Right lobe of liver (tissue), 4 donors: ENCODE measurements at regions not wholly inside any gene's neighbourhood (a gene's known extent, or its start where the extent isn't known, plus 50 kb on each side); places are given as distances from the start of the nearest gene placed in this dataset.

Experiments
- CTCF ChIP-seq, 4 donors: fragments of 200-600 bp in 3 of 4; fragments of 450-650 bp in 1 of 4; IDR thresholded peaks; one replicate each; pipeline versions ENCODE4 v1.5.1 to v1.8.0; 2016 to 2022; ENCODE audit warnings: antibody characterized with exemption in 4 of 4, mild to moderate bottlenecking in 2 of 4
- POLR2A ChIP-seq: fragments of 450-650 bp; IDR thresholded peaks from one replicate; pipeline ENCODE4 v1.6.1; 2017; ENCODE audit warnings: antibody characterized with exemption, mild to moderate bottlenecking
- donor health status: DM: no; HTN: no; CAD: no.
- donor health status: DM: no; HTN: no; CAD: no.
- donor health status: DM: no; HTN: yes; CAD: no.

GRCh38 chr2:60628026-60628425 is 74.6 kb upstream of the BCL11A start:
- no peak for TF ChIP-seq POLR2A
- TF ChIP-seq CTCF (IDR thresholded peaks at IDR 0.05), result no peak
